ENCODE measurements at regions not wholly inside any gene's neighbourhood (a gene's known extent, or its start where the extent isn't known, plus 50 kb on each side); places are given as distances from the start of the nearest gene placed in this dataset.

- TF ChIP-seq CTCF (IDR thresholded peaks at IDR 0.05) (no peak), POLR2A (IDR thresholded peaks at IDR 0.05) (no peak)
These were observed 142.6 kb upstream of the TAB2 start for GRCh38 chr6:149174962-149175361.

Data from thyroid gland (tissue), 4 donors.